A673 (cell line): ENCODE measurements at regions not wholly inside any gene's neighbourhood (a gene's known extent, or its start where the extent isn't known, plus 50 kb on each side); places are given as distances from the start of the nearest gene placed in this dataset.

ENCODE experiments used
- CTCF ChIP-seq: fragments of 300-800, 200-600 bp; sonication (generic); conservative IDR thresholded peaks from 2 replicates; pipeline ENCODE4 v1.5.1; 2017; ENCODE audit warnings: low read depth, mild to moderate bottlenecking, antibody characterized with exemption, low read length, moderate library complexity, mixed read lengths
- EZH2 ChIP-seq: fragments of 200-600 bp; sonication (generic); IDR thresholded peaks from 2 replicates; pipeline ENCODE4 v1.6.1; 2017; ENCODE audit warnings: borderline replicate concordance, low read depth, mild to moderate bottlenecking, mixed read lengths, antibody characterized with exemption, low read length; ENCODE audit not compliant: poor library complexity, severe bottlenecking

- TF ChIP-seq CTCF (no peak), EZH2 (no peak)
These were observed 292.9 kb upstream of the ATP10A start for GRCh38 chr15:26156051-26156450.
